SU-DHL-6 (cell line): ENCODE measurements at regions not wholly inside any gene's neighbourhood (a gene's known extent, or its start where the extent isn't known, plus 50 kb on each side); places are given as distances from the start of the nearest gene placed in this dataset.

Experiments
- H2AFZ ChIP-seq: fragments of 200-600 bp; sonication (generic); 2 replicates; pipeline ENCODE4 v1.6.1; 2014; ENCODE audit warnings: low read depth, mild to moderate bottlenecking, moderate library complexity, mixed read lengths, antibody characterized with exemption, low read length; ENCODE audit not compliant: severe bottlenecking
- H3F3A ChIP-seq: fragments of 200-600 bp; shearing (Covaris generic); 2 replicates; pipeline ENCODE4 v1.6.0; 2016; ENCODE audit warnings: antibody characterized with exemption, mild to moderate bottlenecking; ENCODE audit not compliant: insufficient read depth
- H3K27ac ChIP-seq: fragments of 200-600 bp; sonication (generic); 2 replicates; pipeline ENCODE4 v1.5.1; 2016; ENCODE audit warnings: low read depth, mild to moderate bottlenecking, low read length, moderate library complexity, mixed read lengths
- H3K27me3 ChIP-seq: fragments of 200-600 bp; sonication (generic), shearing (Covaris generic); 2 replicates; pipeline ENCODE4 v1.6.0; 2014; ENCODE audit warnings: mild to moderate bottlenecking, low read length
- H3K36me3 ChIP-seq: fragments of 200-600 bp; sonication (generic); 2 replicates; pipeline ENCODE4 v1.6.1; 2014; ENCODE audit warnings: mild to moderate bottlenecking, low read length, mixed read lengths
- H3K4me2 ChIP-seq: fragments of 300-600, 200-600 bp; shearing (Covaris generic), sonication (generic); 2 replicates; pipeline ENCODE4 v1.6.0; 2014; ENCODE audit warnings: low read length, low read depth, mild to moderate bottlenecking; ENCODE audit not compliant: poor library complexity, severe bottlenecking
- H3K4me3 ChIP-seq: fragments of 200-600 bp; sonication (generic); 2 replicates; pipeline ENCODE4 v1.5.1; 2014; ENCODE audit warnings: antibody characterized with exemption, low read length, mild to moderate bottlenecking, mixed read lengths; ENCODE audit not compliant: insufficient read depth, poor library complexity, severe bottlenecking
- H3K79me2 ChIP-seq: fragments of 200-600 bp; sonication (generic); 2 replicates; pipeline ENCODE4 v1.6.1; 2014; ENCODE audit warnings: mild to moderate bottlenecking, low read length, moderate library complexity; ENCODE audit not compliant: insufficient read depth
- H3K9ac ChIP-seq: fragments of 200-600 bp; sonication (generic); 2 replicates; pipeline ENCODE4 v1.7.0; 2014; ENCODE audit warnings: mild to moderate bottlenecking, low read length
- H3K9me2 ChIP-seq: fragments of 200-600 bp; sonication (generic); replicated peaks from 2 replicates; pipeline ENCODE4 v1.6.1; 2014; ENCODE audit warnings: low read length; ENCODE audit not compliant: insufficient read depth
- H3K9me3 ChIP-seq: fragments of 200-600 bp; sonication (generic); 2 replicates; pipeline ENCODE4 v1.6.1; 2014; ENCODE audit warnings: low read length, mixed read lengths; ENCODE audit not compliant: insufficient read depth
- H4K20me1 ChIP-seq: fragments of 200-600 bp; sonication (generic); 2 replicates; pipeline ENCODE4 v1.6.1; 2014; ENCODE audit warnings: low read depth, mild to moderate bottlenecking, antibody characterized with exemption, low read length, moderate library complexity, mixed read lengths
- EZH2phosphoT487 ChIP-seq: fragments of 200-600 bp; sonication (generic), shearing (Covaris generic); conservative IDR thresholded peaks from 2 replicates; pipeline ENCODE4 v1.6.1; 2018; ENCODE audit warnings: mild to moderate bottlenecking, antibody characterized with exemption, low read length, moderate library complexity, mixed read lengths
- TF ChIP-seq, protein P1 (sequence below): fragments of 200-600 bp; sonication (generic); IDR thresholded peaks from one replicate; pipeline ENCODE4 v1.5.1; 2017; ENCODE audit warnings: antibody characterized with exemption, mild to moderate bottlenecking, low read length, moderate library complexity; ENCODE audit not compliant: insufficient read depth, poor library complexity, severe bottlenecking

DNA sequence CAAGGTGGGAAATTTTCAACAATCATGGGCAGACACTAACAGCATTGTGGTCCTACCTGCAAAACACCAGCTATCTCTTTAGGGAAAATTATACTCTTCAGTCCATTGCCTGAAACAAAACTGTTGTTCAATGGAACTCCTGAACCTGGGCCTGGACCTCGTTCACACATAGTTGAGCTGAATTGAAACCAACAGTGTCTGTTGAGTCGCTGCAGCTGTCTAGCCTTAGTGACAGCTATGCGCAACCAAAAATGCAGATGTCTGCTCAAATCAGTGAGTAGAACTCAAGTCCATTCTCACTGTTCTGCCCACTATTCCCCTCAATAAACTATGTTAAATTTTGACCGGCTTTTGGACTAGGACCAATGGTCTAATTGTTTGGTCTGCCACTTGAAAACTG lies 286.2 kb downstream of the TFAP2A start:
- H3K9me2 ChIP-seq, result no peaks in the 10 kb centered on the region
- no peaks in the 10 kb centered on the region for H3K9me3 ChIP-seq
- H3K4me3 ChIP-seq, result no peak overlapping the region
- no peak overlapping the region for H3K9ac ChIP-seq
- peaks cover 2% of the 10 kb centered on the region; the same call in 1 of the 2 replicates for H4K20me1 ChIP-seq
- no peaks in the 10 kb centered on the region; the same call in 1 of the 2 replicates for H3K27me3 ChIP-seq
- TF ChIP-seq, protein P1, sequence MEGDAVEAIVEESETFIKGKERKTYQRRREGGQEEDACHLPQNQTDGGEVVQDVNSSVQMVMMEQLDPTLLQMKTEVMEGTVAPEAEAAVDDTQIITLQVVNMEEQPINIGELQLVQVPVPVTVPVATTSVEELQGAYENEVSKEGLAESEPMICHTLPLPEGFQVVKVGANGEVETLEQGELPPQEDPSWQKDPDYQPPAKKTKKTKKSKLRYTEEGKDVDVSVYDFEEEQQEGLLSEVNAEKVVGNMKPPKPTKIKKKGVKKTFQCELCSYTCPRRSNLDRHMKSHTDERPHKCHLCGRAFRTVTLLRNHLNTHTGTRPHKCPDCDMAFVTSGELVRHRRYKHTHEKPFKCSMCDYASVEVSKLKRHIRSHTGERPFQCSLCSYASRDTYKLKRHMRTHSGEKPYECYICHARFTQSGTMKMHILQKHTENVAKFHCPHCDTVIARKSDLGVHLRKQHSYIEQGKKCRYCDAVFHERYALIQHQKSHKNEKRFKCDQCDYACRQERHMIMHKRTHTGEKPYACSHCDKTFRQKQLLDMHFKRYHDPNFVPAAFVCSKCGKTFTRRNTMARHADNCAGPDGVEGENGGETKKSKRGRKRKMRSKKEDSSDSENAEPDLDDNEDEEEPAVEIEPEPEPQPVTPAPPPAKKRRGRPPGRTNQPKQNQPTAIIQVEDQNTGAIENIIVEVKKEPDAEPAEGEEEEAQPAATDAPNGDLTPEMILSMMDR, result no peak
- no peak for TF ChIP-seq EZH2phosphoT487
- H3K79me2 ChIP-seq, result no peaks in the 10 kb centered on the region
- H2AFZ ChIP-seq, result no peak overlapping the region
- H3K4me2 ChIP-seq, result no peak overlapping the region
- no peak overlapping the region for H3K27ac ChIP-seq
- H3F3A ChIP-seq, result no peaks in the 10 kb centered on the region
- no peaks in the 10 kb centered on the region for H3K36me3 ChIP-seq

DNA sequence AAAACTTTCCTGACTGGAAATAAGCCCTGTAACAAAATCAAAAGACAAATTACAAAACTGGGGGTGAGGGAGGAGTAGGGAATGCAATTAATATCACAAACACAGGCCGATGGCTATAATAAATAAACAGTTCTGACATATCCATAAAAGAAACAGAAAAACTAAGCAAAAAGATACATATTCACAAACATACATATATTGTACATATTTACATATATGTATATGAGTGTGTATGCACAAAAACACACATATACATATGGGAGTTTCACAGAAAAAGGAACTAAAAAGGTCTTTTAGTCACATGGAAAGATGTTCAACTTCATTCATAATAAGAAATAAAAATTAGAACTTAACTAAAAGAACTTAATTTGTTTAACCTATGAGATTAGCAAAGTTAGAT lies 292.7 kb downstream of the TFAP2A start:
- Histone ChIP-seq H3K36me3 (no peaks in the 10 kb centered on the region), H3K27me3 (no peaks in the 10 kb centered on the region), H4K20me1 (no peaks in the 10 kb centered on the region), H3K9me2 (no peaks in the 10 kb centered on the region), H3F3A (no peaks in the 10 kb centered on the region), H2AFZ (no peak overlapping the region), H3K79me2 (no peaks in the 10 kb centered on the region), H3K27ac (no peak overlapping the region), H3K9me3 (no peaks in the 10 kb centered on the region), H3K4me2 (no peak overlapping the region), H3K4me3 (no peak overlapping the region), H3K9ac (no peak overlapping the region)
- no peak for TF ChIP-seq EZH2phosphoT487
- TF ChIP-seq, protein P1, result no peak

DNA sequence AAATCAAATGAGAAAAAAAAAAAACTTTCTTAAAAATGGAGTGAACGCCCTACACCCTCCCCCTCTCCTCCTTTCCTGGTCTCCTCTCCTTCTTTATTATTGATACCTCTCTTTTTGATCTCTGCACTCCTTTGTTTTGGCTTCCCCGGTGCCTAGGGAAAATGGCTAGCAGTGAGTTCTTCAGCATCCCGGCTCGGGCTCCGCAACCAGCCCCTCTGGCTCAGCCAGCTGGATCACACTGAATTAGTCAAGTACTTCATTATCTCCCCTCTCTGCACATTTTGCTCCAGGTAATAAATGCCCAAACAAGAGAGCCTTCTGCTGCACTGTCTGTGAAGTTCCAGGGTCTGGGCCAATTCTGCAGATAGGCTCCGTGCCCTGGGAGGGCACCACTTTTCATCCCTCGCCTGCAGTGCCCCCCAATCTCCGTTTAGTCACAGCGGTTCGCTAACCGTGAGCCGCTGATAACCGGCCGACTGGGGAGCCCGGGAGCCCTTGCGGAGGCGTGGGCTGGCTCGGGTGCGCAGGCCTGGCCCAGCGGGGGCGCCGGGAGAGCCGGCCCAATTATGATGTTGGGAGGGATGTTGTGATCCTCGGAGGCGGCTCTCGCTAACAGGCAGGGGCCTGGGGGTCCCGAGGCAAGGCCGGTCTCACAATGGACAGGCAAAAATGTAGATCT lies 301.9 kb downstream of the TFAP2A start:
- no peak overlapping the region for H3K4me3 ChIP-seq
- H2AFZ ChIP-seq, result no peak overlapping the region
- H3K9ac ChIP-seq, result no peak overlapping the region
- no peaks in the 10 kb centered on the region for H4K20me1 ChIP-seq
- no peaks in the 10 kb centered on the region for H3K9me2 ChIP-seq
- TF ChIP-seq, protein P1, result no peak
- TF ChIP-seq EZH2phosphoT487, result no peak
- H3K27ac ChIP-seq, result no peak overlapping the region
- no peaks in the 10 kb centered on the region for H3F3A ChIP-seq
- H3K36me3 ChIP-seq, result no peaks in the 10 kb centered on the region
- H3K4me2 ChIP-seq, result no peak overlapping the region
- H3K9me3 ChIP-seq, result no peaks in the 10 kb centered on the region
- H3K79me2 ChIP-seq, result no peaks in the 10 kb centered on the region
- no peaks in the 10 kb centered on the region for H3K27me3 ChIP-seq
